ENCODE measurements at regions not wholly inside any gene's neighbourhood (a gene's known extent, or its start where the extent isn't known, plus 50 kb on each side); places are given as distances from the start of the nearest gene placed in this dataset.
"Not testable (repeated sequence)": the region's sequence is repeated elsewhere in the genome, so short reads cannot be mapped to it uniquely, and the experiment has no call there.

- no peak for DNase-seq
Observed at GRCh38 chr6:165167311-165167710, 142.1 kb downstream of the C6orf118 start.

GRCh38 chr6:165163519-165163918 lies 145.9 kb downstream of the C6orf118 start:
- DNase-seq, result no peak

DNA sequence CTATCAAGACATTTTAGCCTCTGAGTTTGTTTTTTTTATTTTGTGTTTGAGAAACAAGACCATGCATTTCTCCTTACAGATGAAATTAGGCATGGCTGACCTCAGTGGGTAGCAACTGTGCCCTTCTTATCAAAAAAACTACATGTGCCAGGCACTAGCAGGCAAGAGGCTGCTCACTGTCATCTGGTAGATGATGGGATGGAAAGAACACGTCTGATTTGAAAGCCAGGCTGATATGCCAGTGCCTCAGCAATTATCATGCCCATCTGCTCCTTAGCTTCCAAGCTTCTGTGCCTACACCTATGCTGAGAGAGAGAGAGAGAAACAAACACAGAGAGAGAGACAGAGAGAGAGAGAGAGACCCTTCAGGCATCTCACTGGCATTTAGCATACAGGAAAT lies 149.9 kb downstream of the C6orf118 start:
- no peak for DNase-seq

GRCh38 chr6:165146456-165146855 lies 162.9 kb downstream of the C6orf118 start:
- no peak for DNase-seq

GRCh38 chr6:165135889-165136288 lies 173.5 kb downstream of the C6orf118 start:
- no peak for DNase-seq

DNA sequence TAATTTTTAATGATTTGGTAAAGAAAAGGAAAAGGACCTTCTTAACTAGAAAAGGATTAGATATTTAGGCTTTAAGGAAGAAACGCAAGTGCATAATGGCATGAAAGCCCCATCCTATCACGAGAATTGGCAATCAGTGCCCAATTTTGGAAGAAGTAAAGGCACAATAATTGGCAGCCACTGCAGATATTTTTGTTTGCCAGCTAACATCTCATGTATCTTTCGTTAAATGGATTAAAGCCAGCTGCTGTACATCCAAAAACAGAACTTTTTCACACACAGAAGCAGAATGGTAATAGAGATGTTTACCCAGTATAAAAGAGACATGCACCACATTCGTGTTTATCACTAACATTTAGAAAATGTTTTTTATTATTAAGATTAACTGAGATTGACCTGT lies 180.3 kb downstream of the C6orf118 start:
- DNase-seq, result no peak

GRCh38 chr6:165127743-165128142 lies 181.7 kb downstream of the C6orf118 start:
- DNase-seq, result not testable (repeated sequence)

- not testable (repeated sequence) for DNase-seq
Observed at GRCh38 chr6:165124681-165125080, 184.7 kb downstream of the C6orf118 start.

- DNase-seq, result no peak
Observed at GRCh38 chr6:165119231-165120020, 190.0 kb downstream of the C6orf118 start.

- no peak for DNase-seq
Observed at GRCh38 chr6:165118736-165119135, 190.7 kb downstream of the C6orf118 start.

GRCh38 chr6:165117806-165118205 lies 191.6 kb downstream of the C6orf118 start:
- DNase-seq, result no peak

DNA sequence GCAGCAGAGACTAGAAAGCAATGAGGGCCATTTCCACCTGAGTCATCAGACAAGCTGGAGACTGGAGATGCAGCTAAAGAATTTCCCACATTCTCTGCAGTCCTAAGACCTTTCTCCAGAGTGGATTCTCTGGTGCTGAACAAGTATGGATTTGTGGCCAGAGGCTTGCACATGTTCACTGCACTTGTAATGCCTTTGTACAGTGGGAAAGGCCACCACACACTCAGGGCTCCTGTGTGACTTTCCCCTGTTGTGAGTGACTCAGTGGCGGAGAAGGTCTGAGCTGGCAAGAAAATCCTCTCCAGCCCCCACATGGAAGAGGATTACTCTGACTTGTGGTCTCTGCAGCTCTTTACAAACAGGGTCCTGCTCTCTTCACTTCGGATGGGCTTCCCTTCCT lies 192.3 kb downstream of the C6orf118 start:
- DNase-seq, result no peak

DNA sequence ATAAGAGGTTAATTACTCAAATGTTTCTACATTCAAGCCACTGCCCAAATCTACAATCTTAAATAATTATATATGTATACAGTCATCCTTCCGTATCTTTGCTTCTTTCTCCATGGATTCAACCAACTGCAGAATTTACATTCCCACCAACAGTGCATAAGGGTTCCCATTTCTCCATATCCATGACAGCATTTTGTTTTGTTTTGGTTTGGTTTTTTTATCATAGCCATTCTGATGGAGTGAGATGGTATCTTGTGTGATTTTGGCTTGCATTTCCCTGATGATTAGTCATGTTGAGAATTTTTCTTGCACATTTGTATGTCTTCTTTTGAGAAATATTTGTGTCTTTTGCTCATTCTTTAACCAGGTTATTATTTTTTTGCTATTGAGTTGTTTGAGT lies 198.5 kb downstream of the C6orf118 start:
- no peak for DNase-seq

GRCh38 chr6:165109011-165109410 lies 200.4 kb downstream of the C6orf118 start:
- DNase-seq, result no peak

GRCh38 chr6:165106261-165106660 lies 203.1 kb downstream of the C6orf118 start:
- no peak for DNase-seq

DNA sequence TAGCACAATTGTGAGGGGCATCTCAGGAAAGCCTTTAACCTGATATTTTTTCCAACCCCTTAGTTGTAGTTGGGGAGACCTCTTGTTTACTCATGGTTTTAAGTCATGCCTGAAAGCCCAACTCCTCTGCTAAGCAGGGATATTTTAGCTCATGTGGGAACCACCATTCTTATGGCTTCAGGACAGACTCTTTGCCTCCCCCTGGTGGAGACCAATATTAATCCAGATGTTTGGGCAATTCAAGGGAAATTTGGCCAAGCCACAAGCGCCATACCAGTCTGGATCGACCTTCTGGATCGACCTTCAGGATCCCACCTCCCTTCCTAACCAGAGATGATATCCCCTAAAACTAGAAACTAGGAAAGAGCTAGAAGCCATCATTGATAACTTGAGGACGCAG lies 211.2 kb downstream of the C6orf118 start:
- DNase-seq, result no peak

DNA sequence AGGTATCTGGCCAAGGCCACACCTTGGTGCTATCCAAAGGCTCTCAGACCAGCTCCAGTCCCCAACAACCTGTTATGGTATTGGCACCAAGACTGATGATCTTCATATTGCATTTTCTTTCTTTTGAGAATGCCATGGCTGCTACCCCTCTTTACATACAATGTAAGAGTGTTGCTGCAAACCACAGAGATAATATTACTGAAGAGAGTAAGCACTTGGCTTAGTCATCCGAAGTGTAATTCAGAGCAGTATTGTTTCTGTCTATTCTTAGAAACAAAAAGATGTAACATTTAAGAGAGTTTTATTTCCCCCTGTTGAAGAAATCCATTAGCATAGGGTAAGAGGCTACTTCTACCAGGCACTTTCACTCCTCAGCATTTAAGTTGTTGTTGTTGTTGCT lies 212.5 kb downstream of the C6orf118 start:
- DNase-seq, result no peak

- DNase-seq, result no peak
Observed at GRCh38 chr6:165096209-165096608, 213.2 kb downstream of the C6orf118 start.

- DNase-seq, result no peak
Observed at GRCh38 chr6:165092881-165093595, 216.4 kb downstream of the C6orf118 start.

GRCh38 chr6:165091121-165091785 lies 218.2 kb downstream of the C6orf118 start:
- no peak for DNase-seq

- DNase-seq, result no peak
Observed at GRCh38 chr6:165090242-165090641, 219.2 kb downstream of the C6orf118 start.

GRCh38 chr6:165086814-165087213 lies 222.6 kb downstream of the C6orf118 start:
- no peak for DNase-seq

DNA sequence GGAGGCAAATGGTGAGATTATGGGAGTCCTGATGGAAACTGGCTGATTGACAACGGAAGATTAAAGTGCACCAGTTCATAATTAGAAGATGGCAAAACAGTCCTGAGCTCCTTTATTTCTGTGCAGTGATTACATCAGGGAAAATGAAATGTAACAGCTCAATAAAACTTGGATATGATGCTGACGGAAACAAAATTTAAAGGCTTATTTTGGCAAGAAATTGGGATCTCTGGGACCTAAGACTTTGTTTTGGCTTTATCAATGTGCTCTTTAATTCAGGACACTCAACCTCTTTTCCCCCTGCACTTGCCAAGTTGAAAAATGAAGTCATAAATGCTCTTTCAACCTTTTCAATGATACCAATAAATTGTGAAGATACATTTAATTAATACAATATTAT lies 226.8 kb downstream of the C6orf118 start:
- no peak for DNase-seq
